NOMO-1 (cell line): ENCODE measurements at regions not wholly inside any gene's neighbourhood (a gene's known extent, or its start where the extent isn't known, plus 50 kb on each side); places are given as distances from the start of the nearest gene placed in this dataset.
"Not testable (repeated sequence)": the region's sequence is repeated elsewhere in the genome, so short reads cannot be mapped to it uniquely, and the experiment has no call there.

Source experiments
- DNase-seq, 2 experiments: peaks; one replicate each; lab custom pipeline; 2025; ENCODE audit not compliant: unreplicated experiment in 2 of 2; lab: John Stamatoyannopoulos, UW

DNA sequence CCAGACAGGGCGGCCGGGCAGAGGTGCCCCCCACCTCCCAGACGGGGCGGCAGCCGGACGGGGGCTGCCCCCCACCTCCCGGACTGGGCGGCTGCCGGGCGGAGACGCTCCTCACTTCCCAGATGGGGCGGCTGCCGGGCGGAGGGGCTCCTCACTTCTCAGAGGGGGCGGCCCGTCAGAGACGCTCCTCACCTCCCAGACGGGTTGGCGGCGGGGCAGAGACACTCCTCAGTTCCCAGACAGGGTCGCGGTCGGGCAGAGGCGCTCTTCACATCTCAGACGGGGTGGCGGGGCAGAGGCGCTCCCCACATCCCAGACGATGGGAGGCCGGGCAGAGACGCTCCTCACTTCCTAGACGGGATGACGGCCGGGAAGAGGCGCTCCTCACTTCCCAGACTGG lies 68.5 kb upstream of the GPC4 start:
- DNase-seq: not testable (repeated sequence)

GRCh38 chrX:133482056-133482952 lies 67.0 kb upstream of the GPC4 start:
- no peak for DNase-seq

DNA sequence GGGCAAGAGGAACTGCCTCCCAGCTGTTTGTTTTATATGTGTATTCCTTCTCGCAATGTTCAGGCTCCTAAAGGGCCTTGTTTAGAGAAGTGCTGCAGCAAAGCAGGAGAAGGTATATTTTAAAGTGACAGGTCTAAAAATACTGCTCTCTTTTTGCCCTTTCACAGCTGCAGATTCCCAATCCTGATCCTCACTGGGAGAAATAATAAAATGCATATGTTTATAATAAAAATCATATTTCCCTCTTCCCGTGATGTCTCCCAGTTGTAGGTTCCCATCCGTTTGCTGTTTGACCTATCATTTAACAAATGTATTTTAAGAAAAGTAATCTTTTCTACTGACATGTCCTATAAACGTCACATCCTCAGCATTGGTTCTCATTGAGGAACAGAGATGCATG lies 62.7 kb upstream of the GPC4 start:
- peak; percentile 2 to 33 for DNase-seq

DNA sequence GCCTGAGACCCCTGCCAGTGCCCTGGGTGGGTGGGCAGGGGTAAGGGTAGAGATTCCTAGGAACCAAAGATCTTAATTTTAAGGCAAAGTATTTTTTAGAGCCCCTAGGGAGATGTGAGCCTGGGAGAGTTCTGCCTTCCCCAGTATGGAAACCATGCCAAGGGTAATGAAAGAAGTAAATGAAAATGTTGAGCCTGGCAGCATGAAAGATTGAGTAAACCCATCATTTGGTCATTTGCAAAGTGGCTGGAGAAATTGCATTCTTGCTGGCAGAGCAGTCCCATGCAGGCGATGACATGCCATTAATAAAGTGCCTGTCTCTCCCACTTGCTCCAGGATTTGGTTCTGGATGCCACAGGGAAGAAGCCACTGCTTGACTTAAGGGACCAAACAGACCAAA lies 60.7 kb upstream of the GPC4 start:
- DNase-seq: no peak

- DNase-seq: no peak
Observed at GRCh38 chrX:133475521-133475920, 60.2 kb upstream of the GPC4 start.

DNA sequence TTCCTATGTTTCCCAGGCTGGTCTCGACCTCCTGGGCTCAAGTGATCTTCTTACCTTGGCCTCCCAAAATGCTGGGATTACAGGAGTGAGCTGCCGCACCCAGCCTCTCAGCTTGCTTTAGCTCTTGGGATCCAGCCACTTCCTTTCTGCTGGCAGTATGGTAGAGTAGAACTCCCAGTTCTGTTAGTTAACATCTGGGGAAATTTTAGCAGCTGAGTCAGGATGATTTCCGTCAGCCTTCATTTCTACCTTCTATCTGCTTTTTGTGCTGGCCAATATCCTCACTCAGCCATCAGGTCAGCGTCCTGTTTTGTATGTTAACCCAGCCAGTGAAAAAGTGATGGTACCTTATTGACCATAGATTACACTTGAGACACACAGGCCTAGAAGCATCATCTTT lies 59.3 kb upstream of the GPC4 start:
- DNase-seq: no peak

DNA sequence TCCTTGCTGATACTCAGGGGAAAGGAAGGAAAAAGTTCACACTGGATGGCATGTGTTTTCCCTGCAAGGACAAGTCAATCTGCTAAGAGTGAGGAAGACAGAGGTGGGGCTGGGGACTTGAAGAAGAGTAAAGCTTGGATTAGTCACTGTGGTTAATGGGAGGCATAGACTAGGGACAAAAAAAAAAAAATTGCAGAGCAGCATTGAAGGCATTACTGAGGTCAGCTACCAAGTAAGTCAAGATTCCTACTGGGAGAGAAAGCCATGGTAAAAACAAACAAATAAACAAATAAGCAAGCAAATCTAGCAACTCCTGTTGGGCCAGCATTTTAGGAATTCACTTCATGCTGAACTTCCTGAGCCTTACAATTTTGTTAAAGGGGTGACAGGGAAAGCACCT lies 58.2 kb upstream of the GPC4 start:
- no peak for DNase-seq

- no peak for DNase-seq
Observed at GRCh38 chrX:133468051-133468450, 52.8 kb upstream of the GPC4 start.

DNA sequence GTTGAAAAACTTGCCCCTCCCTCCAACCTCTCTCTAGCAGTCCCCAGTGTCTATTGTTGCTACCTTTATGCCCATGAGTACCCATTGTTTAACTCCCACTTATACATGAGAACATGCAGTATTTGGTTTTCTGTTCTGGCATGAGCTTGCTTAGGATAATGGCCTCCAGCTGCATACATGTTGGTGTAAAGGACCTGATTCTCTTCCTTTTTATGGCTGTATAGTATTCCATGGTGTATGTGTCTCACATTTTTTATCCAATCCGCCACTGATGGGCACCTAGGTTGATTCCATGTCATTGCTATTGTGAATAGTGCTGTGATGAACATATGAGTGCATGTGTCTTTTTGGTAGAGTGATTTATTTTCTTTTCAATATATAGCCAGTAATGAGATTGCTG lies 50.0 kb upstream of the GPC4 start:
- DNase-seq: no peak
